NCI-H2196 treated with DMSO at 0.1 percent for 48 hours (cell line): ENCODE measurements at regions not wholly inside any gene's neighbourhood (a gene's known extent, or its start where the extent isn't known, plus 50 kb on each side); places are given as distances from the start of the nearest gene placed in this dataset.

Experiments used
- DNase-seq: peaks from one replicate; lab custom pipeline; 2025; ENCODE audit not compliant: unreplicated experiment; lab: John Stamatoyannopoulos, UW

DNA sequence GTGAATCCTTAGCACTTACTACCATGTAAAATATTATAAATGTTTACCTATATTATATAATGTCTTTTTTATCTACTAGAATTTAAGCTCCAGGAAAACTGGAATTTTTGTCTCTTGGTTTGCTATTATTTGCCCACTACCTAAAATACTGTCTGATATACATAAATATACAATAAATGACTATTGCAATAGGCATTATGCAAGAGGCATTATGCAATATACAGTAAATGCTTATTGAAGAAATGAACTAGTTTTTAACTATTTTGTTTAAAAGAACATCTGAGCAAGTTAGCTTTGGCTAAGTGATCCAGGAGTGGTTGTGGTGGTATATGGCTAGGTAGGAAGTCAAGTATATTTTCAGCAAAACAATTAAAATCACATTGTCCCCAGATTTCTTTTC, 640.2 kb upstream of the PKN2 start:
- no peak for DNase-seq

DNA sequence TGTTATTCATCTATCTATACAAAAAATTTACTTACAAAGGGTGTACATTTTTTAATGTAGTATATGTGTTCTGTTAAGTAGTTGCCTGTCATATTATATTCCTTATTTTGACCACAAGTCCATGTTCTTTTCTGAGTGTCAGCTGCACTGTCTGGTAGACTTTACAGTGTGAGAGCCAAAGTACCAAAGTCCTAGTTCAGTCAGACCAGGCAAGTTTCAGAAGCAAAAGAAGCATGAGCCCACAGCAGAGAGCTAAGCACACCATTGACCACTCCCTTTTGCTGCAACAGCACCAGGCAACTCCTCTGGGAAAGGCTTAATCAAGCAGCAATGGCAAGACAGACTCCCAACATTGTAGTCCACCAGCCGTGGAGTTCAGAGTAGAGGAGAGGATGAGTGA, 631.9 kb upstream of the PKN2 start:
- no peak for DNase-seq

GRCh38 chr1:88053065-88053464, 631.0 kb upstream of the PKN2 start:
- no peak for DNase-seq

- DNase-seq = no peak
Measured at GRCh38 chr1:88056881-88057280, 627.2 kb upstream of the PKN2 start.

- DNase-seq = no peak
Measured at GRCh38 chr1:88058205-88058604, 625.9 kb upstream of the PKN2 start.

DNA sequence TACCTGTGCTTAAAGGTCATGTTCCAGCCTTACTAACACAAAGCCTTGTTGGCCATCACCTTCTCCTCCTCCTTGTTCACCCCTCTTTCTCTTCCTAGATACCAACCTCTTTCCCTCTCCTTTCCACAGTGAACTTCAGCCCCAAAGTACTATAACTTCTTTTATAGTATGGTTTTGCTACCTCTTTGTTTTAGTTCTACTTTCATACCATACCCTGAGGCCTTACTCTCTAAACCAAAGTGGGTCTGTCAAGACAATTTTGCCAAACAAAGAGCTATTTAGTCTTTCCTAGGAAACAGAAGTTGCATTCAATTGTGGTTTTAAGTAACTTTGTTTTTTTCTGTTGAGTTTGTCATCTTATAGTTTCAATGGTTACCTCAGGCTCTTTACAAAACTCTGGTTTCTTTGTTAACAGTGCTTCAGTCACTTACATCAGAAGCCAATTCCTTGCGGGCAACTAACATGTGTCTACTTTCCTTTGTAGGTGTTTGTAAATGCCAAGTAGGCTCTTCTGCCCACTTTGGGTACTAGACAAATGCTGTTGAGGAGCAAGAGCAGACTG, 623.9 kb upstream of the PKN2 start:
- DNase-seq = no peak

- DNase-seq = no peak
Measured at GRCh38 chr1:88060750-88061491, 623.2 kb upstream of the PKN2 start.

DNA sequence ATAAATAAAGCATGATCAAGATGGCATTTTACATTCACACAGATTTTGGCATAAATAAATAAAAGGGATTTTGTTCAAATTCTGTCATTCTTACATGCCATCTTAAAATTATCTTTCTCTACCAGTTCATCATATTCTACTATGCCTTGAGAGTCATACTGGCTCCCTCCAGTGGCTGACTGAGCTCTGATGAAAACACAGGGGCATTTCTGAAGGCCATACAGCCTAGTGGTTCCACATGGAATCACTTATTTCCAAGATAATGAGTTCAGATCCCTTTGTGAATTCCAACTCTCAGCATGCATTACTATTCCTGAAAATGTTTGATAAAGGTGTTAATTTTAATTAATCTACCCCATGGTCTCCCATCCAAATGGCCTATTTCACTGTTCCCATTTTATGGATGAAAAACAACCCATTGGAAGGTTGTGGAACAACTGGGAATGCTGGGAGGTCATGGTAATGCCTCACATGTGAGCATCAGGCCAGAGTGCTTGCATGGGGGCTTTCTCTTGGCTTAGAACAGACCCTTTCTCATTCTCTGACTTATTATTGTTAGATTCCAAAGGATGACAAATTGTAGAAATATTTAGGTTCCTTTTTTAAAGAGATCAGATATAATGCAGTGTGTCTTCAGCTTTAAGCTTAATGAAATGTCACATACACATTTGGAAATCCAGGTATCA, 622.4 kb upstream of the PKN2 start:
- no peak for DNase-seq

- no peak for DNase-seq
Measured at GRCh38 chr1:88062650-88063153, 621.4 kb upstream of the PKN2 start.

GRCh38 chr1:88063605-88064004, 620.5 kb upstream of the PKN2 start:
- DNase-seq = no peak

GRCh38 chr1:88068407-88068960, 615.6 kb upstream of the PKN2 start:
- no peak for DNase-seq

GRCh38 chr1:88070956-88071355, 613.1 kb upstream of the PKN2 start:
- no peak for DNase-seq

DNA sequence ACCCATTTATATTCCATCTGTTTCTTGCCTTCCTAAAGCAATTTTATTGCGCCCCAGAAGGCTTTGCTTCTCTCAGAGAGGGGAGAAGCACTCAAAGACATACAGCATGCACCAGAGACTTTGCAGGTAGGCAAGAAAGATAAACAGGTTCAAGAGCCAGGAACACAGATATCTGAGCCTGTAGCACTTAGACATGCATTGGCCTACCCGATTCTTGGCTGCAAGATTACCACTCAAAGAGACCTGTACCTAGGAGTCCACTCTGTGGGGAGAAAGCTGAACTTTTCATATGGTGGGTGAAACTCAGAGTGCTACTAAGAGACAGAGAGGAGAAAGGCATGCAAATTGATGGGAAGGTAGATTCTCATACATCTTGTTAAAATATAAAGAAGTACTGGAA, 609.4 kb upstream of the PKN2 start:
- DNase-seq = no peak

- no peak for DNase-seq
Measured at GRCh38 chr1:88075813-88076212, 608.3 kb upstream of the PKN2 start.

DNA sequence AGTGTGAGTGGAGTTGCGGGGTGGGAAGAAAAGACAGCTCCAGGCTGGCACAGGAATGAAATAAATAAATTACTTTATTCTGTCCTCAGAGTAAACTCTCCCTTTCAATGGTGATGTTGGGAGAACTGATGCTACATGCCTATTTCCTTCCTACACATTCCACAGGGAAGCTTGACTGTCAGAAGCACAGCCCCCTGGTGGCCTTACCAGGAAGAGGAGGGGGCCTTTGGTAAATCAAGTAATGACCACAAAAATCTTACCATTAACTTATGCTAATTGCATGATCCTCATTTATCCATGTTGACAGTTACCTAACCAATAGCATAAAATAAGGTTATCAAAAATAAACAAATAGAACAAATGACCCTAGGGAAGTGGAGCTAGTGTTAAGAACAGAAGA, 605.0 kb upstream of the PKN2 start:
- DNase-seq = no peak

DNA sequence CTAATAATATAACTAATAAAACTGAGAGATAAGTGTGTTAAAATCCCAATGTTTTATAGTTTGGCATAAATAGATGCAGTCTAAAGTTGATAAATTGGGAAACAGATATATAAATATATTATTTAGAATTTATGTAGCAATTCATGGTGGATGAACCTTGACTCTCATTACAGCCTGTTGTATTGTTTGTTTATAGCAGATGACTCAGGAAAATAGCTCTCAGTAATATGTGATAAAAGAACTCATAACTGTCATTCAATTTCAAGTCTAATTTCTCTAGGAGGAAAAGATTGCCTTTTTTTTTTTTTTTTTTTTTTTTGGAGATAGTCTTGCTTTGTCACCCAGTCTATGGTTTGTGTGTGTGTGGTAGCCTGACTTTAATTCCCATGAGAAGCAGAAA, 603.2 kb upstream of the PKN2 start:
- no peak for DNase-seq

GRCh38 chr1:88088481-88088880, 595.6 kb upstream of the PKN2 start:
- DNase-seq = no peak

GRCh38 chr1:88089961-88090360, 594.1 kb upstream of the PKN2 start:
- no peak for DNase-seq

- DNase-seq = no peak
Measured at GRCh38 chr1:88098881-88099280, 585.2 kb upstream of the PKN2 start.

DNA sequence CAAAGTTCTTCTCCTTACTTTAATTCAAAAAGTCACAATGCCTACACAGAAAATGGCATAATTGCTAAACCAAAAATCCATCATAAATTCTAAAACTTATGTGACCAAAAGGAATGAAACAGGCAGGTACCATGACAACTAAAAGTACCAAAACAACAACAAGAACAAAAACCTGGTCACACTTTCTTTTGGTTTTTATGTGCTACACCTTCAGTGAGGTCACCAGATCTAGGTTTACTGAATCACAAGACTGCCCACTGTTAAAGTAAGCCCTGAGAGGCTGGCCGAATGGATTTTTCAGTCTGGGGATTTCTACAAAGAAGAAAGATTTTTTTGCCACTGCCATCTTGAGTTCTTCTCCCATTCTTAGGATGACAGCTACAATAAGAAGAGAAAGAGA, 583.0 kb upstream of the PKN2 start:
- no peak for DNase-seq

- DNase-seq = no peak
Measured at GRCh38 chr1:88104236-88104635, 579.8 kb upstream of the PKN2 start.

- DNase-seq = no peak
Measured at GRCh38 chr1:88104886-88105285, 579.2 kb upstream of the PKN2 start.
